ENCODE measurements at regions not wholly inside any gene's neighbourhood (a gene's known extent, or its start where the extent isn't known, plus 50 kb on each side); places are given as distances from the start of the nearest gene placed in this dataset.

- ChIA-PET RAD21 (ENCODE audit: unreplicated experiment) (no interaction called here), POLR2A (no interaction called here), CTCF (no interaction called here), SMC1A (ENCODE audit: uncharacterized antibody, unreplicated experiment) (no interaction called here)
- no TSS peak for BruUV-seq (replicated peaks)
- DNase-seq (ENCODE audit: low read depth, low spot score) (no peak), FAIRE-seq (no peak), ATAC-seq (no peak)
- Histone ChIP-seq H3K9me3 (replicated peaks; ENCODE audit: control insufficient read depth, insufficient read depth, low read length) (no peaks in the 10 kb centered on the region), H3K79me2 (ENCODE audit: control insufficient read depth, insufficient read depth, low read length) (no peaks in the 10 kb centered on the region), H3K4me2 (ENCODE audit: control insufficient read depth, insufficient read depth) (no peak overlapping the region), H3K4me3 (no peak overlapping the region), H2AFZ (ENCODE audit: control insufficient read depth, low read depth, low read length) (no peak overlapping the region), H3K9ac (ENCODE audit: control insufficient read depth, insufficient read depth, low read length) (no peak overlapping the region), H3K36me3 (ENCODE audit: control insufficient read depth in 2 of 2, insufficient read depth in 2 of 2, low read length in 1 of 2) (no peaks in the 10 kb centered on the region), H3K4me1 (ENCODE audit: control insufficient read depth, insufficient read depth, low read length) (no peaks in the 10 kb centered on the region), H3K27ac (ENCODE audit: control insufficient read depth, insufficient read depth) (no peak overlapping the region), H4K20me1 (ENCODE audit: control insufficient read depth, insufficient read depth) (no peaks in the 10 kb centered on the region), H3K27me3 (replicated peaks in 1 of 2; ENCODE audit: control insufficient read depth in 2 of 2, insufficient read depth in 2 of 2, low read length in 1 of 2) (no peaks in the 10 kb centered on the region; a peak in 1 of 4 replicates)
- 26% methylated on average over 5 of the region's 5 CpGs for WGBS (ENCODE audit: insufficient coverage, insufficient replicate concordance, low lambda C conversion rate, missing lambda C conversion rate)
- no peak for TF ChIP-seq TAF1 (IDR thresholded peaks at IDR 0.05; ENCODE audit: borderline replicate concordance, low read depth, low read length)
- no peak for TF ChIP-seq SP1 (IDR thresholded peaks at IDR 0.05; ENCODE audit: low read depth, low read length)
- TF ChIP-seq ZNF24 (IDR thresholded peaks at IDR 0.05) = no peak
- no peak for TF ChIP-seq BACH1 (IDR thresholded peaks at IDR 0.05; ENCODE audit: borderline replicate concordance)
- TF ChIP-seq MTA3 (IDR thresholded peaks at IDR 0.05; ENCODE audit: borderline replicate concordance, low read length) = no peak
- TF ChIP-seq JUND (IDR thresholded peaks at IDR 0.05; ENCODE audit: low read depth, low read length) = no peak
- TF ChIP-seq IRF3 (IDR thresholded peaks at IDR 0.05) = no peak
- TF ChIP-seq MEF2B (IDR thresholded peaks at IDR 0.05; ENCODE audit: partially characterized antibody, poor library complexity, severe bottlenecking) = no peak
- no peak for TF ChIP-seq NFXL1 (IDR thresholded peaks at IDR 0.05; ENCODE audit: borderline replicate concordance)
- no peak for TF ChIP-seq ZBED1 (IDR thresholded peaks at IDR 0.05; ENCODE audit: borderline replicate concordance)
- TF ChIP-seq MAX (IDR thresholded peaks at IDR 0.05; ENCODE audit: low read depth, low read length) = no peak
- TF ChIP-seq SRF (IDR thresholded peaks at IDR 0.05; ENCODE audit: low read depth in 2 of 2, low read length in 2 of 2) = no peak
- no peak for TF ChIP-seq IKZF2 (IDR thresholded peaks at IDR 0.05)
- intact Hi-C loops (cut with micrococcal nuclease; ENCODE audit: unreplicated experiment) = no loop called here
- in situ Hi-C loops (cut with MboI) = no loop called here
These were observed 101.0 kb downstream of the TTC32 start for GRCh38 chr2:19800796-19801195.

Measured in GM12878 (cell line).